Astrocyte (in vitro differentiated cells and primary cell): ENCODE measurements at regions not wholly inside any gene's neighbourhood (a gene's known extent, or its start where the extent isn't known, plus 50 kb on each side); places are given as distances from the start of the nearest gene placed in this dataset.

ENCODE experiments used
- DNase-seq: peaks from one replicate; pipeline ENCODE4 v3.0.0-alpha.2; 2010; ENCODE audit warnings: low read depth
- FAIRE-seq: peaks from 2 replicates; lab custom pipeline; 2011; peaks lifted over from hg19 to GRCh38; lab: Jason Lieb, UNC
- H2AFZ ChIP-seq: 2 replicates; pipeline ENCODE4 v1.6.0; 2012; ENCODE audit warnings: low read depth, low read length, inconsistent platforms
- H3K27ac ChIP-seq: 2 replicates; pipeline ENCODE4 v1.5.1; 2011; ENCODE audit warnings: low read depth, low read length, inconsistent platforms
- H3K27me3 ChIP-seq: 2 replicates; pipeline ENCODE4 v1.6.0; 2011; ENCODE audit warnings: low read length, inconsistent platforms; ENCODE audit not compliant: insufficient read depth
- H3K36me3 ChIP-seq: 2 replicates; pipeline ENCODE4 v1.5.1; 2011; ENCODE audit warnings: low read length, inconsistent platforms; ENCODE audit not compliant: insufficient read depth
- H3K4me1 ChIP-seq: 2 replicates; pipeline ENCODE4 v1.5.1; 2011; ENCODE audit warnings: low read length, inconsistent platforms; ENCODE audit not compliant: insufficient read depth
- H3K4me2 ChIP-seq: 2 replicates; pipeline ENCODE4 v1.6.0; 2012; ENCODE audit warnings: low read length, inconsistent platforms
- H3K4me3 ChIP-seq: 2 replicates; pipeline ENCODE4 v1.5.1; 2011; ENCODE audit warnings: low read depth, mild to moderate bottlenecking, low read length, inconsistent platforms; ENCODE audit not compliant: insufficient read depth
- H3K79me2 ChIP-seq: 2 replicates; pipeline ENCODE4 v1.6.0; 2012; ENCODE audit warnings: mild to moderate bottlenecking, low read length, inconsistent platforms; ENCODE audit not compliant: insufficient read depth
- H3K9ac ChIP-seq: 2 replicates; pipeline ENCODE4 v1.6.0; 2012; ENCODE audit warnings: mild to moderate bottlenecking, low read length, inconsistent platforms
- H3K9me3 ChIP-seq: 2 replicates; pipeline ENCODE4 v1.5.1; 2012; ENCODE audit warnings: low read depth, mild to moderate bottlenecking, low read length, inconsistent platforms; ENCODE audit not compliant: insufficient read depth
- H4K20me1 ChIP-seq: 2 replicates; pipeline ENCODE4 v1.6.0; 2012; ENCODE audit warnings: low read length, inconsistent platforms; ENCODE audit not compliant: insufficient read depth
- H3K27ac Mint-ChIP-seq: one replicate; pipeline ENCODE4 v1.8.0; 2021; ENCODE audit warnings: mild to moderate bottlenecking, mixed read lengths; ENCODE audit not compliant: unreplicated experiment
- H3K27me3 Mint-ChIP-seq: one replicate; pipeline ENCODE4 v1.8.0; 2021; ENCODE audit warnings: low read depth, mixed read lengths; ENCODE audit not compliant: unreplicated experiment
- H3K36me3 Mint-ChIP-seq: one replicate; pipeline ENCODE4 v1.8.0; 2021; ENCODE audit warnings: low read depth, mixed read lengths; ENCODE audit not compliant: unreplicated experiment
- H3K4me1 Mint-ChIP-seq: one replicate; pipeline ENCODE4 v1.8.0; 2021; ENCODE audit warnings: low read depth, mixed read lengths; ENCODE audit not compliant: unreplicated experiment
- H3K4me3 Mint-ChIP-seq: one replicate; pipeline ENCODE4 v1.8.0; 2021; ENCODE audit warnings: mild to moderate bottlenecking, moderate library complexity, mixed read lengths; ENCODE audit not compliant: unreplicated experiment
- H3K9me3 Mint-ChIP-seq: one replicate; pipeline ENCODE4 v1.8.0; 2021; ENCODE audit warnings: mild to moderate bottlenecking, mixed read lengths; ENCODE audit not compliant: unreplicated experiment
- EZH2 ChIP-seq: IDR thresholded peaks from 2 replicates; pipeline ENCODE4 v1.6.1; 2012; ENCODE audit warnings: mild to moderate bottlenecking, low read length, inconsistent platforms; ENCODE audit not compliant: insufficient read depth
- TF ChIP-seq, protein P1 (sequence below): IDR thresholded peaks from 2 replicates; pipeline ENCODE4 v1.5.1; 2011; ENCODE audit warnings: low read depth, mild to moderate bottlenecking, inconsistent platforms, low read length, moderate library complexity; ENCODE audit not compliant: insufficient read depth

- H3K9me3 Mint-ChIP-seq, result no peaks in the 10 kb centered on the region
- no peak for FAIRE-seq
Observed at GRCh38 chr13:88806438-88806837, 1135.3 kb downstream of the SLITRK5 start.

DNA sequence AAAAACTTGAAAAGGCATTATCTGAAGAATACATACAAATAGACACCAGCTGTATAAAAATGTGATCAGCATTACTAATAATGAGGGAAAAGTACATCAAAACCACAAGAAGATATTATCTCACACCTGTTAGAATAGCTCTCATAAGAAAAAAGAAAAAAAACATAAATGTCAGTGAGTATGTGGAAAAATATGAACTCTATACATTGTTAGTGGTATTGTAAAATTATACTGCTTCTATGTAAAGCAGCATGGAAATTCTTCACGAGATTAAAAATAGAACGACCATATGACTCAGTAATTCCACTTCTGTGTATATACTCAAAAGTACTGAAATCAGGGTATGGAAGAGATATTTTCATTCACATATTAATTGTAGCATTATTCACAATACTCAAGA, 1146.4 kb downstream of the SLITRK5 start:
- no peaks in the 10 kb centered on the region for H3K9me3 Mint-ChIP-seq
- no peak overlapping the region for H2AFZ ChIP-seq

More at GRCh38 chr13:88806438-88806837, 1135.3 kb downstream of the SLITRK5 start:
- peaks cover 2% of the 10 kb centered on the region for H3K4me1 Mint-ChIP-seq
- no peak overlapping the region for H3K9ac ChIP-seq
- no peak overlapping the region for H3K4me3 Mint-ChIP-seq
- H3K27ac ChIP-seq, result no peak overlapping the region
- H3K27me3 Mint-ChIP-seq, result no peaks in the 10 kb centered on the region
- H3K4me1 ChIP-seq, result no peaks in the 10 kb centered on the region
- H3K27ac Mint-ChIP-seq, result no peak overlapping the region
- DNase-seq, result no peak
- no peaks in the 10 kb centered on the region for H3K27me3 ChIP-seq
- H2AFZ ChIP-seq, result no peak overlapping the region
- no peaks in the 10 kb centered on the region for H3K79me2 ChIP-seq
- H3K36me3 Mint-ChIP-seq, result no peaks in the 10 kb centered on the region
- TF ChIP-seq, protein P1, sequence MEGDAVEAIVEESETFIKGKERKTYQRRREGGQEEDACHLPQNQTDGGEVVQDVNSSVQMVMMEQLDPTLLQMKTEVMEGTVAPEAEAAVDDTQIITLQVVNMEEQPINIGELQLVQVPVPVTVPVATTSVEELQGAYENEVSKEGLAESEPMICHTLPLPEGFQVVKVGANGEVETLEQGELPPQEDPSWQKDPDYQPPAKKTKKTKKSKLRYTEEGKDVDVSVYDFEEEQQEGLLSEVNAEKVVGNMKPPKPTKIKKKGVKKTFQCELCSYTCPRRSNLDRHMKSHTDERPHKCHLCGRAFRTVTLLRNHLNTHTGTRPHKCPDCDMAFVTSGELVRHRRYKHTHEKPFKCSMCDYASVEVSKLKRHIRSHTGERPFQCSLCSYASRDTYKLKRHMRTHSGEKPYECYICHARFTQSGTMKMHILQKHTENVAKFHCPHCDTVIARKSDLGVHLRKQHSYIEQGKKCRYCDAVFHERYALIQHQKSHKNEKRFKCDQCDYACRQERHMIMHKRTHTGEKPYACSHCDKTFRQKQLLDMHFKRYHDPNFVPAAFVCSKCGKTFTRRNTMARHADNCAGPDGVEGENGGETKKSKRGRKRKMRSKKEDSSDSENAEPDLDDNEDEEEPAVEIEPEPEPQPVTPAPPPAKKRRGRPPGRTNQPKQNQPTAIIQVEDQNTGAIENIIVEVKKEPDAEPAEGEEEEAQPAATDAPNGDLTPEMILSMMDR, result no peak
- no peak for TF ChIP-seq EZH2
- H3K4me2 ChIP-seq, result no peak overlapping the region
- no peaks in the 10 kb centered on the region for H3K36me3 ChIP-seq
- no peak overlapping the region for H3K4me3 ChIP-seq
- H4K20me1 ChIP-seq, result no peaks in the 10 kb centered on the region
- peaks cover 3% of the 10 kb centered on the region for H3K9me3 ChIP-seq

DNA sequence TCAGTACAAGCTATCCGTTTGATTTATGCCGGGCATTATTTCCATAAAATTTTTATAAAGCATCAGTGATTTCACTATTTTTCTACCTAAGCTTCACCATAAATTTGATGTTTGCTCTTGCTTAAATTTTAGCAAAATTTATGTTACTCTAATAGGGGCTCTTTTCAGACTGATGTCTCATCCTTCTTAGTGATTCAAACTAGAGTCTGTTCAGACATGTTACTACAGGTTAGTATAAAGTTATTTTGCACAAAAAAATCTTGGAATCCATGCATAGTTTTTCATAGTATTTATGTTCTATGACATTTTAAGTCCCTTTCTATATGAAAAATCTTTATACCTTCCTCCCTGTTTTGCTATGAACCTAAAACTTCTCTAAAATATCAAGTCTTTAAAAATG, 1151.9 kb downstream of the SLITRK5 start:
- Histone ChIP-seq H3K4me1 (no peaks in the 10 kb centered on the region), H3K4me2 (no peak overlapping the region), H3K9ac (no peak overlapping the region), H3K27me3 (no peaks in the 10 kb centered on the region), H3K79me2 (no peaks in the 10 kb centered on the region), H4K20me1 (no peaks in the 10 kb centered on the region), H3K4me3 (no peak overlapping the region), H3K9me3 (no peaks in the 10 kb centered on the region), H2AFZ (no peak overlapping the region), H3K36me3 (no peaks in the 10 kb centered on the region), H3K27ac (no peak overlapping the region)
- no peaks in the 10 kb centered on the region for H3K27me3 Mint-ChIP-seq
- no peak overlapping the region for H3K27ac Mint-ChIP-seq
- H3K9me3 Mint-ChIP-seq, result no peaks in the 10 kb centered on the region
- no peaks in the 10 kb centered on the region for H3K36me3 Mint-ChIP-seq
- FAIRE-seq (no peak), DNase-seq (no peak)
- no peak overlapping the region for H3K4me3 Mint-ChIP-seq
- no peaks in the 10 kb centered on the region for H3K4me1 Mint-ChIP-seq
- TF ChIP-seq EZH2, result no peak
- TF ChIP-seq, protein P1, result no peak

More for the DNA sequence above, 1146.4 kb downstream of the SLITRK5 start:
- H3K9ac ChIP-seq, result no peak overlapping the region
- H3K4me1 ChIP-seq, result no peaks in the 10 kb centered on the region
- H3K9me3 ChIP-seq, result no peaks in the 10 kb centered on the region
- H3K27me3 ChIP-seq, result no peaks in the 10 kb centered on the region
- no peaks in the 10 kb centered on the region for H3K36me3 Mint-ChIP-seq
- no peaks in the 10 kb centered on the region for H3K27me3 Mint-ChIP-seq
- no peak for FAIRE-seq
- H3K4me1 Mint-ChIP-seq, result no peaks in the 10 kb centered on the region
- H3K27ac Mint-ChIP-seq, result no peak overlapping the region
- H3K36me3 ChIP-seq, result no peaks in the 10 kb centered on the region
- no peak overlapping the region for H3K27ac ChIP-seq
- no peak overlapping the region for H3K4me3 Mint-ChIP-seq
- no peak for TF ChIP-seq EZH2
- TF ChIP-seq, protein P1, result no peak
- no peak overlapping the region for H3K4me2 ChIP-seq
- no peak overlapping the region for H3K4me3 ChIP-seq
- no peaks in the 10 kb centered on the region for H3K79me2 ChIP-seq
- DNase-seq, result no peak
- H4K20me1 ChIP-seq, result no peaks in the 10 kb centered on the region
